AG20443 (cell line): ENCODE measurements at regions not wholly inside any gene's neighbourhood (a gene's known extent, or its start where the extent isn't known, plus 50 kb on each side); places are given as distances from the start of the nearest gene placed in this dataset.
"Not testable (repeated sequence)": the region's sequence is repeated elsewhere in the genome, so short reads cannot be mapped to it uniquely, and the experiment has no call there.

Experiments
- DNase-seq: peaks from one replicate; pipeline ENCODE4 v3.0.0; 2012; ENCODE audit warnings: low spot score, mixed read lengths

GRCh38 chr2:183614799-183615435, 490.7 kb downstream of the NUP35 start:
- no peak for DNase-seq

- no peak for DNase-seq
These were observed 499.0 kb downstream of the NUP35 start for GRCh38 chr2:183623227-183623626.

GRCh38 chr2:183630964-183631363, 506.7 kb downstream of the NUP35 start:
- no peak for DNase-seq

- DNase-seq = no peak
These were observed 531.9 kb downstream of the NUP35 start for GRCh38 chr2:183656121-183656520.

- DNase-seq = no peak
These were observed 541.2 kb downstream of the NUP35 start for GRCh38 chr2:183665425-183665824.

GRCh38 chr2:183666031-183666430, 541.8 kb downstream of the NUP35 start:
- no peak for DNase-seq

- no peak for DNase-seq
These were observed 547.0 kb downstream of the NUP35 start for GRCh38 chr2:183671233-183671632.

- no peak for DNase-seq
These were observed 554.7 kb downstream of the NUP35 start for GRCh38 chr2:183678908-183679307.

GRCh38 chr2:183680573-183680972, 556.3 kb downstream of the NUP35 start:
- DNase-seq = no peak

GRCh38 chr2:183684686-183685085, 560.4 kb downstream of the NUP35 start:
- no peak for DNase-seq

GRCh38 chr2:183696028-183696427, 571.8 kb downstream of the NUP35 start:
- DNase-seq = no peak

GRCh38 chr2:183709829-183710228, 585.6 kb downstream of the NUP35 start:
- no peak for DNase-seq

GRCh38 chr2:183718246-183718645, 594.0 kb downstream of the NUP35 start:
- DNase-seq = no peak

GRCh38 chr2:183723278-183723677, 599.0 kb downstream of the NUP35 start:
- DNase-seq = no peak

GRCh38 chr2:183729380-183729779, 605.1 kb downstream of the NUP35 start:
- DNase-seq = no peak

GRCh38 chr2:183740241-183740640, 616.0 kb downstream of the NUP35 start:
- no peak for DNase-seq

GRCh38 chr2:183752571-183752970, 628.3 kb downstream of the NUP35 start:
- DNase-seq = no peak

- no peak for DNase-seq
These were observed 634.8 kb downstream of the NUP35 start for GRCh38 chr2:183759033-183759432.

- DNase-seq = no peak
These were observed 649.5 kb downstream of the NUP35 start for GRCh38 chr2:183773775-183774174.

- DNase-seq = no peak
These were observed 655.8 kb downstream of the NUP35 start for GRCh38 chr2:183780072-183780471.

- DNase-seq = no peak
These were observed 658.2 kb downstream of the NUP35 start for GRCh38 chr2:183782436-183782835.

- not testable (repeated sequence) for DNase-seq
These were observed 664.6 kb downstream of the NUP35 start for GRCh38 chr2:183788796-183789195.

- not testable (repeated sequence) for DNase-seq
These were observed 668.1 kb downstream of the NUP35 start for GRCh38 chr2:183792165-183792924.

GRCh38 chr2:183798535-183798934, 674.3 kb downstream of the NUP35 start:
- no peak for DNase-seq
